K562 (cell line): ENCODE measurements at regions not wholly inside any gene's neighbourhood (a gene's known extent, or its start where the extent isn't known, plus 50 kb on each side); places are given as distances from the start of the nearest gene placed in this dataset.

Experiments used
- GTF2F1 ChIP-seq: IDR thresholded peaks from 2 replicates; pipeline ENCODE4 v1.6.1; 2011; ENCODE audit warnings: low read depth, low read length, improper control_type of control experiment
- HSF4 ChIP-seq: fragments of 250-450 bp; sonication (Bioruptor Pico); IDR thresholded peaks from 2 replicates; pipeline ENCODE4 v2.1.2; 2022; ENCODE audit warnings: mild to moderate bottlenecking, moderate library complexity, borderline replicate concordance
- MYNN ChIP-seq, 2 experiments: sonication (generic); formaldehyde crosslinking in 1 of 2; IDR thresholded peaks; 2 replicates each; pipeline versions ENCODE4 v1.5.0 to v1.6.1; 2016 to 2020; ENCODE audit warnings: antibody characterized with exemption in 1 of 2, missing genetic modification reagents in 1 of 2
- SP1 ChIP-seq: sonication (generic); formaldehyde crosslinking; IDR thresholded peaks from 2 replicates; pipeline ENCODE4 v1.8.1; 2022; ENCODE audit warnings: mild to moderate bottlenecking, missing genetic modification reagents
- STAG1 ChIP-seq: sonication (generic); formaldehyde crosslinking; IDR thresholded peaks from 2 replicates; pipeline ENCODE4 v1.5.0; 2020; ENCODE audit warnings: missing genetic modification reagents, borderline replicate concordance
- WHSC1 ChIP-seq: IDR thresholded peaks from one replicate; pipeline ENCODE4 v1.6.1; 2012; ENCODE audit warnings: low read length, control low read depth, inconsistent platforms
- ZC3H4 ChIP-seq: sonication (generic); formaldehyde crosslinking; IDR thresholded peaks from 2 replicates; pipeline ENCODE4 v1.9.0; 2021; ENCODE audit warnings: missing genetic modification reagents, borderline replicate concordance
- ZNF124 ChIP-seq: sonication (generic); formaldehyde crosslinking; IDR thresholded peaks from 2 replicates; pipeline ENCODE4 v1.8.1; 2022; ENCODE audit warnings: missing genetic modification reagents
- ZNF146 ChIP-seq: IDR thresholded peaks from one replicate; pipeline ENCODE4 v1.6.1; 2018; ENCODE audit warnings: missing compliant biosample characterization; ENCODE audit not compliant: unreplicated experiment
- ZNF23 ChIP-seq: fragments of 250-450 bp; sonication (Bioruptor Pico); IDR thresholded peaks from 2 replicates; pipeline ENCODE4 v1.4.0; 2020; ENCODE audit warnings: mild to moderate bottlenecking
- TF ChIP-seq, protein P1 (sequence below): fragments of 250-450 bp; sonication (Bioruptor Pico); IDR thresholded peaks from 2 replicates; pipeline ENCODE4 v1.5.0; 2021
- TF ChIP-seq, protein P2 (sequence below): fragments of 450-650 bp; IDR thresholded peaks from one replicate; pipeline ENCODE4 v1.6.1; 2018; ENCODE audit warnings: mild to moderate bottlenecking, moderate library complexity; ENCODE audit not compliant: partially characterized antibody
- TF ChIP-seq, protein P3 (sequence below): fragments of 250-450 bp; sonication (Bioruptor Pico); IDR thresholded peaks from 2 replicates; pipeline ENCODE4 v1.5.0; 2021

- TF ChIP-seq, protein P1, sequence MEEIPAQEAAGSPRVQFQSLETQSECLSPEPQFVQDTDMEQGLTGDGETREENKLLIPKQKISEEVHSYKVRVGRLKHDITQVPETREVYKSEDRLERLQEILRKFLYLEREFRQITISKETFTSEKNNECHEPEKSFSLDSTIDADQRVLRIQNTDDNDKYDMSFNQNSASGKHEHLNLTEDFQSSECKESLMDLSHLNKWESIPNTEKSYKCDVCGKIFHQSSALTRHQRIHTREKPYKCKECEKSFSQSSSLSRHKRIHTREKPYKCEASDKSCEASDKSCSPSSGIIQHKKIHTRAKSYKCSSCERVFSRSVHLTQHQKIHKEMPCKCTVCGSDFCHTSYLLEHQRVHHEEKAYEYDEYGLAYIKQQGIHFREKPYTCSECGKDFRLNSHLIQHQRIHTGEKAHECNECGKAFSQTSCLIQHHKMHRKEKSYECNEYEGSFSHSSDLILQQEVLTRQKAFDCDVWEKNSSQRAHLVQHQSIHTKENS (CRISPR knock-in tag), result no peak
- no peak for TF ChIP-seq SP1
- TF ChIP-seq GTF2F1, result no peak
- no peak for TF ChIP-seq MYNN (IDR thresholded peaks at IDR 0.05)
- peak; percentile 37; the same call in 1 of the 2 replicates for TF ChIP-seq MYNN (CRISPR knock-in tag; IDR thresholded peaks at IDR 0.05)
- no peak for TF ChIP-seq ZNF23
- no peak for TF ChIP-seq STAG1 (CRISPR knock-in tag)
- no peak for TF ChIP-seq WHSC1
- TF ChIP-seq HSF4, result no peak
- TF ChIP-seq, protein P2, sequence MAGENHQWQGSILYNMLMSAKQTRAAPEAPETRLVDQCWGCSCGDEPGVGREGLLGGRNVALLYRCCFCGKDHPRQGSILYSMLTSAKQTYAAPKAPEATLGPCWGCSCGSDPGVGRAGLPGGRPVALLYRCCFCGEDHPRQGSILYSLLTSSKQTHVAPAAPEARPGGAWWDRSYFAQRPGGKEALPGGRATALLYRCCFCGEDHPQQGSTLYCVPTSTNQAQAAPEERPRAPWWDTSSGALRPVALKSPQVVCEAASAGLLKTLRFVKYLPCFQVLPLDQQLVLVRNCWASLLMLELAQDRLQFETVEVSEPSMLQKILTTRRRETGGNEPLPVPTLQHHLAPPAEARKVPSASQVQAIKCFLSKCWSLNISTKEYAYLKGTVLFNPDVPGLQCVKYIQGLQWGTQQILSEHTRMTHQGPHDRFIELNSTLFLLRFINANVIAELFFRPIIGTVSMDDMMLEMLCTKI, result no peak
- TF ChIP-seq, protein P3, sequence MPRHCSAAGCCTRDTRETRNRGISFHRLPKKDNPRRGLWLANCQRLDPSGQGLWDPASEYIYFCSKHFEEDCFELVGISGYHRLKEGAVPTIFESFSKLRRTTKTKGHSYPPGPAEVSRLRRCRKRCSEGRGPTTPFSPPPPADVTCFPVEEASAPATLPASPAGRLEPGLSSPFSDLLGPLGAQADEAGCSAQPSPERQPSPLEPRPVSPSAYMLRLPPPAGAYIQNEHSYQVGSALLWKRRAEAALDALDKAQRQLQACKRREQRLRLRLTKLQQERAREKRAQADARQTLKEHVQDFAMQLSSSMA (CRISPR knock-in tag), result peak; percentile 48; the same call in 1 of the 2 replicates
- 0 out of 2 replicates have a peak, but pooled peaks have one; percentile 29 for TF ChIP-seq ZC3H4 (CRISPR knock-in tag)
- no peak for TF ChIP-seq ZNF146 (CRISPR knock-in tag)
- TF ChIP-seq ZNF124 (CRISPR knock-in tag), result no peak
- TF ChIP-seq, all 486 proteins: peak for 4
These were observed 89.7 kb upstream of the TOP3B start (continued) for GRCh38 chr22:22072169-22072836.
